GM21381 (cell line): ENCODE measurements at regions not wholly inside any gene's neighbourhood (a gene's known extent, or its start where the extent isn't known, plus 50 kb on each side); places are given as distances from the start of the nearest gene placed in this dataset.

Experiments
- ATAC-seq: cut with Tn5 transposase; IDR thresholded peaks from one replicate; pipeline ENCODE4 v1.9.1; 2021; ENCODE audit warnings: mild to moderate bottlenecking, moderate library complexity; ENCODE audit not compliant: unreplicated experiment

- ATAC-seq, result no peak
Observed at GRCh38 chr3:31275038-31275572, 257.6 kb upstream of the STT3B start.

DNA sequence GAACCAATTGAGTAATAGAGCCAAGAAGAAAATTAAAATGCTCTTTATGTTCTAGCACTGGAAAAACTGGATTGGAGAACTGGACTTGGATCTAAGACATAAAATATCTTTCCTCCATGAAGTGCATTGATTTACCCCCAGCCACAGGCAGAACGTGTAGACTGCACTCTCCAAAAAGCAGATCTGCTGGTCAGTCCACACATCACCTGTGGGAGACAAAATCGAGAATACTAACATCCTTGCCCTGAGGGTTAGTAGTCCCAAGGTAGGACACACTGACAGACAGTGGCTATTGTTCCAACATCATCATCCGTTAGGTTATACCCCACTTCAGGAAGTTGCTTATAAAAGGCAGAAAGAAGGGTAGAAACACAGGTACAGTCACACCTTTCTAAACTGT, 257.1 kb upstream of the STT3B start:
- no peak for ATAC-seq

DNA sequence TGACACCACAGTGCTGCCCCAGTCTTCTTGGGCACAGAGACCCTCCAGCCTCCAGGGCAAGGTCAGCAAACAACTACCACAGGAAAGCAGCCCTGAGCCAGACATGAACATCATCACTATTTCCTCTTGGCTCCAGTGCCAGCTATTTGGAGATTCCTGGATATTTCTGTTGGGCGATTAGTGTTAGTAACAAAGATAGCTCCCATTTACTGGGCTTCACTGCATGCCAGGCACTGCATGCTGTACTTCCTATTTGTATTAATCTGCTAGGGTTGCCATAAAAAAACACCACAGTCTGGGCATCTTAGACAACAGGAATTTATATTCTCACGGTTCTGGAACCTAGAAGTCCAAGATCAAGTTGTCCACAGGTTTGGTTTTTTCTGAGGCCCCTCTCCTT, 255.1 kb upstream of the STT3B start:
- no peak for ATAC-seq

DNA sequence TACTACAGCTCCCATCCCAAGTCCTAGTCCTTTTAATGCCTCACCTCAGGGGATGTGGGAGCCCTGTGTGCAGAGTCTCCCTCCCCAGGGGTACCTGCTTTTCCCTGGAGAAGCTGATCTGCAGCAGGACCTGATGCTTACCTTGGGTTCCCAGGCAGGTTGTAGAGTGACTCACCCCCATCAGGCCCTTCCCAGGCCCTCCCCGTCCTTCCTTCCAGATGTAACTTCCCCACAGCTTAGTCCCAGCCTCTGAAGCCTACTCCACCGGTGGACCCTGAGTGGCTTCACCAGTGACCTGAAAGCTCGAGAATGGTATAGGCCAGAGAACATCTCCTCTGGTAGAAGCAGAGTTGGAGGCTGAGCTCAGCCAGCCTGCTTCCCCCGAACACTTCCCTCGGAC, 254.2 kb upstream of the STT3B start:
- ATAC-seq, result no peak

- no peak for ATAC-seq
Observed at GRCh38 chr3:31284776-31285175, 247.9 kb upstream of the STT3B start.

- no peak for ATAC-seq
Observed at GRCh38 chr3:31285833-31286486, 246.8 kb upstream of the STT3B start.

DNA sequence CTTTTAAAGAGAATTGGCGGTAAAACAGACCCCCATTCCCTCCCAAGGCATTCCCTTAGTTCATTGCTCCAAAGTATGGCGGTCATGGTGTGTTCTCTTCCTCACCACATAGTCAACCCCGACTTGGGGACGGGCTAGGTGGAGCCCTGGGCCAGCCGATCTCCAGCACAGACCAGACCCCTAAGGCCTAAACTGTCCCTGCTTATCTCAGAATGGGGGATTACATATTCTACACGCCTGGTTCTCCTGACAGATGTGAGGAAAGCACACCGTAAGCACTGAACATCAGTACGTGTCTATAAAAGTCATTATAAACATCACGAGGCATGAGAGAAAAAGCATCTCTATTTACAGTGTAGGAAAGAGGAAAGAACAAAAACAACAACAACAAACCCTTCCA, 244.5 kb upstream of the STT3B start:
- ATAC-seq, result no peak

DNA sequence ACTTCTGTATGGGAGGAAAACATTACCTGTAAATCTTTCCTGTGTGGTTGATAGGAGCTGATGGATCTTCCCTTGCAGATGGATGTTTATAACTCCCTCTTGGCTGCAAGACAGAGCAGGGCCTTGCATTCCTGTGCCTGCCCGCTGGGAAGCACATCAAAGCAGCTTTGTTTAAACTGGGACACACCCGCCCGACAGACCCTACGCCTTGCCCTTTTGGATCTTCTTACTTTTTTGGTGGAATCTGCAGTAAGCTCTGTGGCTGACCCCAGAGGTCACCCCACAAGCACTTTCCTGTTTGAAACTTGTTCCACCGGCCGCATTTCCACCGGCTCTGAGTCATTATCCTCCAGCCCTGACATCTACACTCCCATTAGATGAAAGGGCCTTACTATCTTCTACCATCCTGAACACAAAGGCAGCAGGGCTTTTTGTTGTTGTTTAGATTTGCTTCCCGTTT, 244.1 kb upstream of the STT3B start:
- ATAC-seq, result no peak

DNA sequence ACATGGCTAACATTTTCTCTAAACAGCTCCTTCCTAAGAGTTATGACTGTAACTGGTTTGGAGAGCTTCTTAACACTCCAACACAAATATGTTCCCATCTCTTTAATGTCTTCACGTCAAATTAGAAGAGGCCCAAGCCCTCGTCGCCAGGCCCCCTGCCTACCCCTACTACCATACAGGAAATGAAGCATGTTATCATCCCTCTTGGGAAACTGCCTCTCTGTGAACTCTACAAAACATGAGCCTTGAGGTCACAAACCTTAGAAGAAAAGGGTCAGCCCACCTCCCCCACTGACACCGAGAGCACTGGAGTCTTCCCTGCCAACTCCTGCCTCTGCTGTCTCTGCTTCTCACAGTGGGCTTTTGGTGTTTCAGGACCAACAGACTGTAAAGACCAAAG, 243.1 kb upstream of the STT3B start:
- ATAC-seq, result no peak

DNA sequence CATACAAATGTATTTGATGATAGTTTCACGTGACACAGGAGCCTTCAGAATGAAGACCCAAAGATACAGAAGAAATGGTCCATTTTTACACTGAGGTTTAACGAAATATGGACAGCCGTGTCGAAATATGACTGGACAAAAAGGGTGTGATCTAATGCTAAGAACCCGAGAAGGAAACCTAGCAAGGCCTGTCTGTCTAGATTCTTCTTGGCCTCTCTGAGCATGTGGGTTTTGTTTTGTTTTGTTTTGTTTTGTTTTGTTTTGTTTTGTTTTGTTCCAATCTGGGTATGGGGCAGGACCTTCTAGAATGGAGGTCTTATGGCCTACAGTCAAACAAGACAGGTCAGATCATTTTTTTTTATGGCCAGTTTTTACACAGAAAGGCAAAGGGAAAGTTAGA, 242.7 kb upstream of the STT3B start:
- no peak for ATAC-seq

DNA sequence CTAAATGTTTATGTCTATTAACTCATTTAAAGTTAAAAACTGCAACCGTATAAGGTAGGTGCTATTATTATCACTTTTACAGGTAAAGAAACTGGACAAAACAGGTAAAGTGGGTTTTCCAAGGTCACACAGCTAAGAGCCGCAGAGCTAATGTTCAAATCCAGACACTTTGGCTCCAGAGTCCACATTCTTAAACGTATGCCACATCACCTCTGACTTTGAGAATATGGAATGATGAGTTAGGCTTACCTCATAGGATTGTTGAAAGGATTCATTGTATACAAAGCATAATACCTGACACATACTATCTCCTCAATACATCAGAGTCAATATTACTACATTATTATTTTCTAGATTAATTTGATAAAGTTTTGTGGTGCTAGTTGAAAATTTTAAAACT, 240.9 kb upstream of the STT3B start:
- no peak for ATAC-seq

DNA sequence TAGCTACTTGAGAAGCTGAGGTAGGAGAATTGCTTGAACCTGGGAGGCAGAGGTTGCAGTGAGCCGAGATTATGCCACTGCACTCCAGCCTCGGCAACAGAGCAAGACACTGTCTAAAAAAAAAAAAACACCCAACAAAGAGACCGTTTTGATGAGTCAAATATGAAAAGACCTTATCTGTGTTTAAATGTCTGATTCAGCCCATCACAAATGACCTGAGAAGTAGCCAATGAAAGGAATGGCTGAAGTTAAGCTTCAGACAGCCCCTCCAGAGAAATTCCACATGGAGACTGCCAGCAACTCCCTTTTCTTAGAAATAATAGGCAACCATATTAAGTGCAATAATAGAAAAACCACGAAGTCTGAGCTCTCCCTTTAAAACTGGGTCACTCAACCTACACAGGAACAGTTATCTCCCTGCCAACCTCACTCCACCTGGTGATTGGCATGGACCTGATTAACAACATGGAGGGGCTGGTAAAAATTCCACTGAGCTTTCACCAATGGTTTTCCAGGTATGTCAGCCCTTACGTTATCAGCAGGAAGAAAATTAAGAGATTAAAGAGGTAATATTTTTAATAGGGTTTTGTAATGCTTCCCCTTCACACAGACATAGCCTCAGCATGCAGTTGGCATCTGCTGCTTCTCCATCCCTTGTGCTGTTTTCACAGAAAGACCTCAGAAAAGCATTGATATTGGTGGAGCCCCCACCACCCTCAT, 238.1 kb upstream of the STT3B start:
- ATAC-seq, result no peak

- no peak for ATAC-seq
Observed at GRCh38 chr3:31295150-31295765, 237.5 kb upstream of the STT3B start.

GRCh38 chr3:31297726-31298298, 234.9 kb upstream of the STT3B start:
- ATAC-seq, result no peak

- ATAC-seq, result no peak
Observed at GRCh38 chr3:31300456-31301443, 232.0 kb upstream of the STT3B start.

DNA sequence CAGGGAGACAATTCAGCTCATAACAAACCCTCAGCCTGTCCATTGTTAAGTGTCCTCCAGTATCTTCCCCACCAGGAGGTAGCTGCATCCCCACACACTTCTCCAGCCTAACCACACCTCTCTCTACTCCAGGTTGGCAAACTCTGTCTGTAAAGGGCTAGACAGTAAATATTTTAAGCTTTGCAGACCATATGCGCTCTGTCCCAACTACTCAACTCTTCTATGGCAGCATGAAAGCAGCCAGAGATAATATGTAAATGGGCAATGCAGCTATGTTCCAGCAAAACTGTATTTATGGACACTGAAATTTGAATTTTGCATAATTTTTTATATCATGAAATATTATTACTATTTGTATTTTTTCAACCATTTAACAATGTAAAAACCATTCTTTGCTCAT, 230.4 kb upstream of the STT3B start:
- ATAC-seq, result no peak

GRCh38 chr3:31305340-31305739, 227.4 kb upstream of the STT3B start:
- ATAC-seq, result no peak

DNA sequence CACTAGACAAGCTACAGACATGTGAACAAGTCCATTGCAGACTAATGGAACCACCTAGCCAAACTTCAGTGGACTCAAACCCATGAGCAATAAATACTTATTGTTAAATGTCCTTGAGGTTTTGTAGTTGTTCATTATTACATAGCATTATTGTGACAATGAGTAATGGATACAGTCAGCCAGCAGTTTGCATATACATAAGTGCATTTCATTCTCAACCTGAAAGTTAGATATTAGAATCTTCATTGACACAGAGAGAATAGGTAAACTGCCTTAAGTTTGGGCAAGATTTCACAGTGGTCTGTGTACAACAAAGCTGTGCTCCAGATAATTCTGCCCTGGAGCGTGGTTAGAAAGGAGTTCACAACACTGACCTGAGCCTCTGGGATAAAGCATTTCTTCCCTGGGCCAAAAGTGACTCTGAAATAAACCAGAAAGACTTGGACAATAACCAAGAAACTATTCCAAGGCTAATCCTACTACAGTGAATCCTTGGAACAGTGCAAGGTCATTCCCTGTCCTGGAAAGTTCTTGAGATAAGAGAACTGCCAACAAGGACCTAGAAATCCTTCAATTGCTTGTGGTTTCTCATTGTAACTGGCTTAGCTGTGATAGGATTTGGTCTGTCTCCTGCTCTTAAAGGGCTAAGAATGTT, 225.5 kb upstream of the STT3B start:
- ATAC-seq, result no peak

GRCh38 chr3:31311559-31311958, 221.2 kb upstream of the STT3B start:
- no peak for ATAC-seq

DNA sequence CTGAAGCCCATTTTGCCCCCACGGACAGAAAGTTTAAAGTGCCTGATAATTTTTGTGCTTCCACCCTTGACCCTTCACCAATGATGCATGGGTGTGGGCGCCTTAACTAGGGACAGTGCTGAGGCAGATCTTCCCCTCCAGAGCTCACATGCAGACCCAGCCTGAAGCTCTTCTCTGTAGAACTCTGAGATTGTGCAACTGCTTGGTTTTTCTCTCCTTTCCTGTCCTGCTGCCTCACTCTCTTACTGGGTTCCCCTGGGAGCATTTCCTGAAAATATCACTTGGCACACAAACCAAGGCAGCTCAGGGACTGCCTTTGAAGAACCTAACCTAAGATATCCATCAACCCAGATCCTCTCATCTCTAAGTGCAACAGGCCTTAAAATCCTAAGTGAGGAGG, 220.3 kb upstream of the STT3B start:
- ATAC-seq, result no peak
